ENCODE measurements at regions not wholly inside any gene's neighbourhood (a gene's known extent, or its start where the extent isn't known, plus 50 kb on each side); places are given as distances from the start of the nearest gene placed in this dataset.

GRCh38 chr4:156280686-156281085 lies 327.0 kb upstream of the CTSO start:
- DNase-seq (ENCODE audit: low read depth in 1 of 2, low spot score in 1 of 2): no peak
- FAIRE-seq: no peak

GRCh38 chr4:156265407-156265806 lies 311.7 kb upstream of the CTSO start:
- FAIRE-seq: no peak
- no peak for DNase-seq (ENCODE audit: low read depth in 1 of 2, low spot score in 1 of 2)
- H3K4me1 ChIP-seq: no peaks in the 10 kb centered on the region
- ChIA-PET POLR2A (no interaction called here), CTCF (no interaction called here)
- H3K27ac ChIP-seq: no peak overlapping the region
- H3K4me2 ChIP-seq: no peak overlapping the region
- H3K4me3 ChIP-seq: no peak overlapping the region
- no peak for ATAC-seq
- no peaks in the 10 kb centered on the region for H3K9me3 ChIP-seq
- TF ChIP-seq CHD2 (IDR thresholded peaks at IDR 0.05; ENCODE audit: low read length, partially characterized antibody) (no peak), ZSCAN20 (CRISPR knock-in tag; IDR thresholded peaks at IDR 0.05) (no peak), FOSB (CRISPR knock-in tag; IDR thresholded peaks at IDR 0.05) (no peak), MAFK (IDR thresholded peaks at IDR 0.05; ENCODE audit: partially characterized antibody) (no peak), E2F6 (IDR thresholded peaks at IDR 0.05; ENCODE audit: borderline replicate concordance, low read depth) (no peak), MAX (IDR thresholded peaks at IDR 0.05) (no peak), EHMT2 (IDR thresholded peaks at IDR 0.05; ENCODE audit: low read depth) (no peak), FOXS1 (CRISPR knock-in tag; IDR thresholded peaks at IDR 0.05) (no peak), JUN (IDR thresholded peaks at IDR 0.05) (no peak), CHD4 (IDR thresholded peaks at IDR 0.05; ENCODE audit: borderline replicate concordance) (no peak), CTCF (IDR thresholded peaks at IDR 0.05) (no peak), PHF8 (IDR thresholded peaks at IDR 0.05; ENCODE audit: borderline replicate concordance, low read depth) (no peak), SMC3 (IDR thresholded peaks at IDR 0.05) (no peak)

More at GRCh38 chr4:156280686-156281085, 327.0 kb upstream of the CTSO start:
- no peak overlapping the region for H3K4me2 ChIP-seq
- no peak overlapping the region for H3K4me3 ChIP-seq
- H3K9me3 ChIP-seq: no peaks in the 10 kb centered on the region
- ChIA-PET POLR2A (no interaction called here), CTCF (no interaction called here)
- H3K27ac ChIP-seq: no peak overlapping the region
- no peaks in the 10 kb centered on the region for H3K4me1 ChIP-seq
- 87% methylated on average over 3 of the region's 3 CpGs for WGBS (ENCODE audit: missing lambda C conversion rate)
- no peak for ATAC-seq
- no peak for TF ChIP-seq RCOR1 (IDR thresholded peaks at IDR 0.05; ENCODE audit: low read depth, low read length)
- no peak for TF ChIP-seq BHLHE40 (IDR thresholded peaks at IDR 0.05; ENCODE audit: low read depth, low read length)
- TF ChIP-seq POLR2AphosphoS2 (conservative IDR thresholded peaks at IDR 0.05; ENCODE audit: low read length): no peak
- TF ChIP-seq HOXB5 (CRISPR knock-in tag; IDR thresholded peaks at IDR 0.05): no peak
- no peak for TF ChIP-seq POLR2A (IDR thresholded peaks at IDR 0.05; ENCODE audit: low read length)
- no peak for TF ChIP-seq ATOH8 (CRISPR knock-in tag; IDR thresholded peaks at IDR 0.05; ENCODE audit: low read depth)
- no peak for TF ChIP-seq HES2 (IDR thresholded peaks at IDR 0.05)
- TF ChIP-seq ZC3H11A (IDR thresholded peaks at IDR 0.05): no peak
- TF ChIP-seq CTCF (IDR thresholded peaks at IDR 0.05): no peak
- no peak for TF ChIP-seq MAFK (IDR thresholded peaks at IDR 0.05; ENCODE audit: partially characterized antibody)
- no peak for TF ChIP-seq CBX8 (IDR thresholded peaks at IDR 0.05)
- no peak for TF ChIP-seq FOXS1 (CRISPR knock-in tag; IDR thresholded peaks at IDR 0.05)
- no peak for TF ChIP-seq TFCP2L1 (CRISPR knock-in tag; IDR thresholded peaks at IDR 0.05)
- no peak for TF ChIP-seq ZFP36 (IDR thresholded peaks at IDR 0.05; ENCODE audit: borderline replicate concordance, partially characterized antibody)
- no peak for TF ChIP-seq RNF2 (IDR thresholded peaks at IDR 0.05; ENCODE audit: borderline replicate concordance, low read depth)
- no peak for TF ChIP-seq EHF (CRISPR knock-in tag; IDR thresholded peaks at IDR 0.05)
- TF ChIP-seq NPAS2 (CRISPR knock-in tag; IDR thresholded peaks at IDR 0.05; ENCODE audit: borderline replicate concordance): no peak
- no peak for TF ChIP-seq MAX (IDR thresholded peaks at IDR 0.05)

All from A549 (cell line).